Activated T-helper 1 cell treated with anti-CD3 and anti-CD28 coated beads, Interleukin-12 subunit alpha, Interleukin-12 subunit beta, Interleukin-2, Interleukin-4 antibody, amounts not matched to agents 30 ng/mL and 10 ng/mL and 1 ng/mL, durations not matched to agents 14 hours and 24 hours and 36 hours (primary cell): ENCODE measurements at regions not wholly inside any gene's neighbourhood (a gene's known extent, or its start where the extent isn't known, plus 50 kb on each side); places are given as distances from the start of the nearest gene placed in this dataset.

Source experiments
- DNase-seq: peaks from one replicate; pipeline ENCODE4 v3.0.0; 2021; ENCODE audit warnings: low spot score
- H3K27ac Mint-ChIP-seq: one replicate; pipeline ENCODE4 v1.8.0; 2021; ENCODE audit warnings: mild to moderate bottlenecking, mixed read lengths
- H3K27me3 Mint-ChIP-seq: one replicate; pipeline ENCODE4 v1.8.0; 2022; ENCODE audit warnings: mild to moderate bottlenecking, moderate library complexity, mixed read lengths; ENCODE audit not compliant: insufficient read depth
- H3K36me3 Mint-ChIP-seq: one replicate; pipeline ENCODE4 v1.8.0; 2021; ENCODE audit warnings: low read depth, mixed read lengths
- H3K4me1 Mint-ChIP-seq: one replicate; pipeline ENCODE4 v1.8.0; 2021; ENCODE audit warnings: low read depth, mixed read lengths
- H3K4me3 Mint-ChIP-seq: one replicate; pipeline ENCODE4 v1.8.0; 2021; ENCODE audit warnings: mild to moderate bottlenecking, moderate library complexity, mixed read lengths
- H3K9me3 Mint-ChIP-seq: one replicate; pipeline ENCODE4 v1.8.0; 2021; ENCODE audit warnings: mixed read lengths
- intact Hi-C: fragments of 100-400 bp; cut with micrococcal nuclease; formaldehyde crosslinking; loops from one replicate; pipeline ENCODE4 v1.15.1; 2024

GRCh38 chr5:26740182-26740581, 298.2 kb downstream of the CDH9 start:
- Mint-ChIP-seq H3K9me3 (peaks cover 13% of the 10 kb centered on the region), H3K36me3 (no peaks in the 10 kb centered on the region), H3K27ac (no peak overlapping the region), H3K4me3 (no peak overlapping the region), H3K27me3 (no peaks in the 10 kb centered on the region), H3K4me1 (no peaks in the 10 kb centered on the region)
- DNase-seq: no peak
- intact Hi-C loops: no loop called here

GRCh38 chr5:26737348-26738265, 300.8 kb downstream of the CDH9 start:
- no peak overlapping the region for H3K27ac Mint-ChIP-seq
- H3K27me3 Mint-ChIP-seq: no peaks in the 10 kb centered on the region
- H3K9me3 Mint-ChIP-seq: peaks cover 13% of the 10 kb centered on the region
- no peak overlapping the region for H3K4me3 Mint-ChIP-seq
- no peaks in the 10 kb centered on the region for H3K4me1 Mint-ChIP-seq
- intact Hi-C loops: no loop called here
- no peaks in the 10 kb centered on the region for H3K36me3 Mint-ChIP-seq
- no peak for DNase-seq

GRCh38 chr5:26727916-26728315, 310.5 kb downstream of the CDH9 start:
- Mint-ChIP-seq H3K27me3 (no peaks in the 10 kb centered on the region), H3K4me3 (no peak overlapping the region), H3K27ac (no peak overlapping the region), H3K36me3 (no peaks in the 10 kb centered on the region), H3K4me1 (no peaks in the 10 kb centered on the region), H3K9me3 (peaks cover 30% of the 10 kb centered on the region)
- intact Hi-C loops: no loop called here
- DNase-seq: no peak

GRCh38 chr5:26719803-26720202, 318.6 kb downstream of the CDH9 start:
- Mint-ChIP-seq H3K27me3 (no peaks in the 10 kb centered on the region), H3K36me3 (no peaks in the 10 kb centered on the region), H3K4me3 (no peak overlapping the region), H3K27ac (no peak overlapping the region), H3K4me1 (no peaks in the 10 kb centered on the region), H3K9me3 (peaks cover 12% of the 10 kb centered on the region)
- intact Hi-C loops: no loop called here
- no peak for DNase-seq

- no peak overlapping the region for H3K4me3 Mint-ChIP-seq
- H3K27me3 Mint-ChIP-seq: no peaks in the 10 kb centered on the region
- H3K4me1 Mint-ChIP-seq: no peaks in the 10 kb centered on the region
- DNase-seq: no peak
- intact Hi-C loops: no loop called here
- no peaks in the 10 kb centered on the region for H3K36me3 Mint-ChIP-seq
- H3K27ac Mint-ChIP-seq: no peak overlapping the region
- H3K9me3 Mint-ChIP-seq: peaks cover 12% of the 10 kb centered on the region
These were observed 337.5 kb downstream of the CDH9 start for GRCh38 chr5:26700759-26701384.

- no peaks in the 10 kb centered on the region for H3K36me3 Mint-ChIP-seq
- no peaks in the 10 kb centered on the region for H3K4me1 Mint-ChIP-seq
- peaks cover 23% of the 10 kb centered on the region for H3K9me3 Mint-ChIP-seq
- no peak for DNase-seq
- intact Hi-C loops: no loop called here
- H3K27ac Mint-ChIP-seq: no peak overlapping the region
- H3K27me3 Mint-ChIP-seq: no peaks in the 10 kb centered on the region
- no peak overlapping the region for H3K4me3 Mint-ChIP-seq
These were observed 345.4 kb downstream of the CDH9 start for GRCh38 chr5:26692952-26693351.

- intact Hi-C loops: no loop called here
- H3K4me1 Mint-ChIP-seq: no peaks in the 10 kb centered on the region
- no peaks in the 10 kb centered on the region for H3K27me3 Mint-ChIP-seq
- H3K9me3 Mint-ChIP-seq: peaks cover 21% of the 10 kb centered on the region
- H3K27ac Mint-ChIP-seq: no peak overlapping the region
- no peaks in the 10 kb centered on the region for H3K36me3 Mint-ChIP-seq
- no peak for DNase-seq
- no peak overlapping the region for H3K4me3 Mint-ChIP-seq
These were observed 346.9 kb downstream of the CDH9 start for GRCh38 chr5:26691486-26691885.

GRCh38 chr5:26690511-26690910, 347.9 kb downstream of the CDH9 start:
- no peak overlapping the region for H3K4me3 Mint-ChIP-seq
- H3K27ac Mint-ChIP-seq: no peak overlapping the region
- H3K36me3 Mint-ChIP-seq: no peaks in the 10 kb centered on the region
- no peaks in the 10 kb centered on the region for H3K27me3 Mint-ChIP-seq
- intact Hi-C loops: no loop called here
- H3K4me1 Mint-ChIP-seq: no peaks in the 10 kb centered on the region
- DNase-seq: no peak
- H3K9me3 Mint-ChIP-seq: peaks cover 22% of the 10 kb centered on the region

GRCh38 chr5:26681861-26682260, 356.5 kb downstream of the CDH9 start:
- Mint-ChIP-seq H3K4me1 (no peaks in the 10 kb centered on the region), H3K4me3 (no peak overlapping the region), H3K27me3 (no peaks in the 10 kb centered on the region), H3K9me3 (peaks cover 23% of the 10 kb centered on the region), H3K27ac (no peak overlapping the region), H3K36me3 (no peaks in the 10 kb centered on the region)
- intact Hi-C loops: no loop called here
- no peak for DNase-seq

GRCh38 chr5:26674846-26675245, 363.5 kb downstream of the CDH9 start:
- Mint-ChIP-seq H3K9me3 (peaks cover 11% of the 10 kb centered on the region), H3K4me3 (no peak overlapping the region), H3K27ac (no peak overlapping the region), H3K27me3 (no peaks in the 10 kb centered on the region), H3K4me1 (no peaks in the 10 kb centered on the region), H3K36me3 (no peaks in the 10 kb centered on the region)
- intact Hi-C loops: no loop called here
- DNase-seq: no peak

GRCh38 chr5:26669523-26669922, 368.9 kb downstream of the CDH9 start:
- no peaks in the 10 kb centered on the region for H3K36me3 Mint-ChIP-seq

GRCh38 chr5:26669031-26669430, 369.4 kb downstream of the CDH9 start:
- H3K27me3 Mint-ChIP-seq: no peaks in the 10 kb centered on the region
- H3K4me3 Mint-ChIP-seq: no peak overlapping the region
- intact Hi-C loops: no loop called here
- no peak for DNase-seq
- H3K9me3 Mint-ChIP-seq: peaks cover 7% of the 10 kb centered on the region
- no peaks in the 10 kb centered on the region for H3K36me3 Mint-ChIP-seq
- H3K27ac Mint-ChIP-seq: no peak overlapping the region
- H3K4me1 Mint-ChIP-seq: no peaks in the 10 kb centered on the region

More at GRCh38 chr5:26669523-26669922, 368.9 kb downstream of the CDH9 start:
- Mint-ChIP-seq H3K27me3 (no peaks in the 10 kb centered on the region), H3K4me1 (no peaks in the 10 kb centered on the region), H3K27ac (no peak overlapping the region), H3K4me3 (no peak overlapping the region), H3K9me3 (peaks cover 7% of the 10 kb centered on the region)
- intact Hi-C loops: no loop called here
- no peak for DNase-seq

- Mint-ChIP-seq H3K36me3 (no peaks in the 10 kb centered on the region), H3K27me3 (no peaks in the 10 kb centered on the region), H3K4me1 (no peaks in the 10 kb centered on the region), H3K9me3 (peaks cover 1% of the 10 kb centered on the region), H3K4me3 (no peak overlapping the region), H3K27ac (no peak overlapping the region)
- DNase-seq: no peak
- intact Hi-C loops: no loop called here
These were observed 372.0 kb downstream of the CDH9 start for GRCh38 chr5:26666371-26666770.
